ENCODE measurements at regions not wholly inside any gene's neighbourhood (a gene's known extent, or its start where the extent isn't known, plus 50 kb on each side); places are given as distances from the start of the nearest gene placed in this dataset.
"Not testable (repeated sequence)": the region's sequence is repeated elsewhere in the genome, so short reads cannot be mapped to it uniquely, and the experiment has no call there.

DNA sequence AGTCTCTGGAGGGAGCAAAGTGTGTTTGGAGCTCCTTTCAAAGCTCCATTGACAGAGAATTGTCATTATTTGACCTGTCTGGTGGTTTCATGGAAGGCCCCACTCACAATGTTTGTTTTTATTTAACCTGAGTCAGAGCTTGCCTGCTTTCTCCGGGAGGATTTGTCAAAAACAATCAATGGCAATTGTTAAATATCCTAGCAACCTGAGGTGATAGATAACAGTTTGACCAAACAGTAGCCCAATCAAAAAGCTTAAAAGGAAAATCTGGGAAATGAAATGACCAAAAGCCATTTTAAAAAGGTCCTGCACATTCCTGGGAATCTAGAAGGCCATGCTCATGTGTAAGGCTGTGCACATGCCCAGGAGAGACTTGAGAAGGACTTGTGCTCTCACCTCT lies 177.2 kb upstream of the POC5 start:
- peaks cover 13% of the 10 kb centered on the region for H3K9me3 ChIP-seq (ENCODE audit: control insufficient read depth, low read length)
- WGBS, 2 experiments (ENCODE audit: insufficient coverage in 2 of 2), result 88% methylated on average over 1 of the region's 1 CpG; no CpG with 5 or more reads in 1 of the 2 experiments
- no peaks in the 10 kb centered on the region for H3K36me3 ChIP-seq (ENCODE audit: control insufficient read depth, insufficient read depth, low read length)
- H3K4me1 ChIP-seq (ENCODE audit: control insufficient read depth, insufficient read depth, low read length, poor library complexity, severe bottlenecking), result no peaks in the 10 kb centered on the region
- no peak overlapping the region for H3K4me3 ChIP-seq (ENCODE audit: extremely low read depth, insufficient read depth, low read length, poor library complexity, severe bottlenecking)
- H3K27ac ChIP-seq (ENCODE audit: low read depth, low read length, severe bottlenecking), result no peak overlapping the region

- 86 to 100% methylated on average over 1 of the region's 1 CpG for WGBS, 2 experiments (ENCODE audit: insufficient coverage in 2 of 2)
- H3K27ac ChIP-seq (ENCODE audit: low read depth, low read length, severe bottlenecking), result no peak overlapping the region
- H3K36me3 ChIP-seq (ENCODE audit: control insufficient read depth, insufficient read depth, low read length), result no peaks in the 10 kb centered on the region
- H3K9me3 ChIP-seq (ENCODE audit: control insufficient read depth, low read length), result peaks cover 13% of the 10 kb centered on the region
- peaks cover 10% of the 10 kb centered on the region for H3K4me1 ChIP-seq (ENCODE audit: control insufficient read depth, insufficient read depth, low read length, poor library complexity, severe bottlenecking)
- H3K4me3 ChIP-seq (ENCODE audit: extremely low read depth, insufficient read depth, low read length, poor library complexity, severe bottlenecking), result no peak overlapping the region
Observed at GRCh38 chr5:75891736-75892135, 174.5 kb upstream of the POC5 start.

GRCh38 chr5:75891020-75891419 lies 173.8 kb upstream of the POC5 start:
- Histone ChIP-seq H3K9me3 (ENCODE audit: control insufficient read depth, low read length) (peaks cover 13% of the 10 kb centered on the region), H3K27ac (ENCODE audit: low read depth, low read length, severe bottlenecking) (no peak overlapping the region), H3K4me1 (ENCODE audit: control insufficient read depth, insufficient read depth, low read length, poor library complexity, severe bottlenecking) (peaks cover 14% of the 10 kb centered on the region), H3K36me3 (ENCODE audit: control insufficient read depth, insufficient read depth, low read length) (no peaks in the 10 kb centered on the region), H3K4me3 (ENCODE audit: extremely low read depth, insufficient read depth, low read length, poor library complexity, severe bottlenecking) (no peak overlapping the region)
- WGBS, 2 experiments (ENCODE audit: insufficient coverage in 2 of 2), result no CpG with 5 or more reads among the region's 1 CpG

DNA sequence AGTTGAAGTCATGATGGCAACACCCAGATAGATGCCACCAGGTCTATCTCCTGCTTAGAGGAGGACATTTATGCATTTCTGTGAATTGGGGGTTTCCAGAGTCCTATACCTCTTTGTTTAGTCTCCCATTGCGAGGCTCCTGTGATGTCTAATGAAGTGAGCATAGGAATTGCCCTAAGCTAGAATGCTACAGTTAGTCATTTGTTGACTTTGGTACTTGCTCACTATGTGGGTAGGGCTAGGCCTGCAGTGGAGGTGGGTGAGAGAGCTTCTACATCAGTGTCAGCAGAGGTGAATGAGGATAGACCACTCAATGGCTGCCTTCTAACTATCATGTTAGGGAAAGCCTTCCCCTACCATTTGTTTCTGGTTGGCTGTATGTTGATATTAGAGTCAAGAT lies 173.3 kb upstream of the POC5 start:
- 100% methylated on average over 1 of the region's 1 CpG for WGBS, 2 experiments (ENCODE audit: insufficient coverage in 2 of 2)
- peaks cover 17% of the 10 kb centered on the region for H3K4me1 ChIP-seq (ENCODE audit: control insufficient read depth, insufficient read depth, low read length, poor library complexity, severe bottlenecking)

GRCh38 chr5:75886706-75887105 lies 169.5 kb upstream of the POC5 start:
- no peak overlapping the region for H3K4me3 ChIP-seq (ENCODE audit: extremely low read depth, insufficient read depth, low read length, poor library complexity, severe bottlenecking)
- H3K9me3 ChIP-seq (ENCODE audit: control insufficient read depth, low read length), result no peaks in the 10 kb centered on the region
- peak overlapping the region; percentile 86 for H3K27ac ChIP-seq (ENCODE audit: low read depth, low read length, severe bottlenecking)
- peaks cover 18% of the 10 kb centered on the region for H3K4me1 ChIP-seq (ENCODE audit: control insufficient read depth, insufficient read depth, low read length, poor library complexity, severe bottlenecking)
- WGBS, 2 experiments (ENCODE audit: insufficient coverage in 2 of 2), result no CpG with 5 or more reads among the region's 2 CpGs
- H3K36me3 ChIP-seq (ENCODE audit: control insufficient read depth, insufficient read depth, low read length), result no peaks in the 10 kb centered on the region

More for the DNA sequence above, 173.3 kb upstream of the POC5 start:
- no peak overlapping the region for H3K4me3 ChIP-seq (ENCODE audit: extremely low read depth, insufficient read depth, low read length, poor library complexity, severe bottlenecking)
- H3K36me3 ChIP-seq (ENCODE audit: control insufficient read depth, insufficient read depth, low read length), result no peaks in the 10 kb centered on the region
- no peak overlapping the region for H3K27ac ChIP-seq (ENCODE audit: low read depth, low read length, severe bottlenecking)
- H3K9me3 ChIP-seq (ENCODE audit: control insufficient read depth, low read length), result peaks cover 11% of the 10 kb centered on the region

DNA sequence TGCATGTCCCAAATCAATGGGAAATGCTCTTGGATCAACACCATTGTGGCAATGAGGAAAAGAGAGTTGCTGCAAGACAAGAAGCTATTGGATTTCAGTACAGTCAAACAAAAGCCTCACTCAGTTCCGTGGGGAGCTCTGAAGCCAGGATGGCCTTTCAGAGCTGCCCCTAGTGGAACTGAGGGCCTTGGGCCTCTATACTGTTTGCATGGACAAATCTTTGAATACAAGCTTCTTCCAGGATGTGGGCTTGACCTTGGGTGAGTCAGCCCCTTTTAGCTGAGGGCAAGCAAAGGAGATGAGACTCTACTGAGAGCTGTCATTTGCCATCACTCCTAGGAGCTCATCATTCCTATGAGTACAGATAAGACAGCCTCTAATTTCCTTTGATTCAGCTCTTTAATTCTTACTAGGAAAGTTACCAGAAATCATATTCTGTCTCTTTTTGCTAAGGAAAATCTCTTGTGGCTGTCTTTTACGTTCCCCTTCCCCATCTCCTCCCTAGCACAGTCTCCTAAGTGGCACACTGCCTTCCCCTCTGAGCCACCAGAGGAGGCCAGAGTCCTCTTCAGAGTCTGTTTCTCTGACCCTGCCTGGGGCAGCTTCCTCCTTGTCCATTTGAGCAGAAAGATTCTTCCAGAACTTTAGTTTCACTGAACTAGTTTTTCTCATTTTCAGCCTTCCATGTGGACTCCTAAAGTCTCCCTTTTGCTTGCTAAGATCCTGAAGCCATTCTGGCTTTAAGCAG lies 168.8 kb upstream of the POC5 start:
- 49 to 68% methylated on average over 2 of the region's 2 CpGs for WGBS, 2 experiments (ENCODE audit: insufficient coverage in 2 of 2)
- Histone ChIP-seq H3K27ac (ENCODE audit: low read depth, low read length, severe bottlenecking) (peak overlapping the region; percentile 86), H3K4me1 (ENCODE audit: control insufficient read depth, insufficient read depth, low read length, poor library complexity, severe bottlenecking) (peaks cover 18% of the 10 kb centered on the region), H3K36me3 (ENCODE audit: control insufficient read depth, insufficient read depth, low read length) (no peaks in the 10 kb centered on the region), H3K9me3 (ENCODE audit: control insufficient read depth, low read length) (no peaks in the 10 kb centered on the region), H3K4me3 (ENCODE audit: extremely low read depth, insufficient read depth, low read length, poor library complexity, severe bottlenecking) (no peak overlapping the region)

DNA sequence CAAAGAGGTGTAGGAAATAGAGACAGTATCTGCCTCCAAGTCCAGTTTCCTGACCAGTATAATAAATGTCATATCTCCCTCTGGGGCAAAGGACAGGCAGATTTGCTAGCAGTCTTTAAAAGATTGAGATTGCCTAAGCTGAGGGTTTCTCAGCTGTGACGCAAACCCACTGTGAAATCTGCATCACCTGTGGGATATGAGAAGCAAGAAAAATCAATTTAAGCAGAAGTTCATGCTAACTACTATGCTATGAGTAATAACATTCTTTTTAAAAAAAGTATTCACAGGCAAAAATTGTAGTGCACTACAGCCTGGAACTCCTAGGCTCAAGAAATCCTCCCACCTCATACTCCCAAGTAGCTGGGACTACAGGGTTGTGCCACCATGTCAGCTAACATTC lies 168.1 kb upstream of the POC5 start:
- H3K4me3 ChIP-seq (ENCODE audit: extremely low read depth, insufficient read depth, low read length, poor library complexity, severe bottlenecking), result no peak overlapping the region
- peak overlapping the region; percentile 8 for H3K27ac ChIP-seq (ENCODE audit: low read depth, low read length, severe bottlenecking)
- no CpG with 5 or more reads among the region's 1 CpG for WGBS, 2 experiments (ENCODE audit: insufficient coverage in 2 of 2)
- H3K4me1 ChIP-seq (ENCODE audit: control insufficient read depth, insufficient read depth, low read length, poor library complexity, severe bottlenecking), result peaks cover 18% of the 10 kb centered on the region
- H3K9me3 ChIP-seq (ENCODE audit: control insufficient read depth, low read length), result no peaks in the 10 kb centered on the region
- no peaks in the 10 kb centered on the region for H3K36me3 ChIP-seq (ENCODE audit: control insufficient read depth, insufficient read depth, low read length)

DNA sequence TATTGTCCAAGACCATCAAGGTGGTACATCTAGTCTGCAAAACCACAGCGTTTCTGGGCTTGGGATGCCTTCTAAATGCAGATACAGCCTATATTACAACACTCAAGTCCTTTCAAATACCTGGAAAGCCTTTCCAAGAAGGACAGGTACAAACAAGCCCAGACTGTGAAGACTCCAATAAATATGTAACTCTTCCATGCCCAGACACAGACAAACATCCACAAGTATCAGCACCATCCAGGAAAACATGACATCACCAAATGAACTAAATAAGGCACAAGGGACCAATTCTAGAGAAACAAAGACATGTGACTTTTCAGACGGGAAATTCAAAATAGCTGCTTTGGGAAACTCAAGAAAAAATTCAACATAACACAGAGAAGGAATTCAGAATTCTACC lies 152.7 kb upstream of the POC5 start:
- Histone ChIP-seq H3K4me3 (ENCODE audit: extremely low read depth, insufficient read depth, low read length, poor library complexity, severe bottlenecking) (no peak overlapping the region), H3K9me3 (ENCODE audit: control insufficient read depth, low read length) (no peaks in the 10 kb centered on the region), H3K36me3 (ENCODE audit: control insufficient read depth, insufficient read depth, low read length) (no peaks in the 10 kb centered on the region), H3K27ac (ENCODE audit: low read depth, low read length, severe bottlenecking) (no peak overlapping the region), H3K4me1 (ENCODE audit: control insufficient read depth, insufficient read depth, low read length, poor library complexity, severe bottlenecking) (no peaks in the 10 kb centered on the region)
- WGBS, 2 experiments (ENCODE audit: insufficient coverage in 2 of 2), result 78% methylated on average over 1 of the region's 2 CpGs; no CpG with 5 or more reads in 1 of the 2 experiments

DNA sequence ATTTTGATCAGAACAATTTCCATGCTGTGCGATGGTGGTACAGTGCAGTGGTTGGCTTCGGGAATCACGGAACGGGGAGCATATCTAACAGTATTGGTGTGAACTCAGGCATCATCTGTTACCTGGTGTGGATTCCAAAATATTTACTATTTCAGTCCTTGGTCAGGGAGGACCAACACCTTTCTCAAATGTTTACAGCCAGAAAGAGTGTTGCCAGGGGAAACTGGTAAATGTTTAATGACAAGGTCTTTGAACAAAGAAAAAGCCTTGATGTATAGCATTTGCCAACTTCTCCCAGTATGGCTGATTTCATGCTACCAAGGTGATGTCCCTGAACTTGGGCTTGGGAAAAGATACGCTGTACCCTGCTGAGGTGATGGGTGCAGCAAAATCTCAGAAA lies 145.6 kb upstream of the POC5 start:
- Histone ChIP-seq H3K4me1 (ENCODE audit: control insufficient read depth, insufficient read depth, low read length, poor library complexity, severe bottlenecking) (no peaks in the 10 kb centered on the region), H3K27ac (ENCODE audit: low read depth, low read length, severe bottlenecking) (no peak overlapping the region), H3K9me3 (ENCODE audit: control insufficient read depth, low read length) (no peaks in the 10 kb centered on the region), H3K36me3 (ENCODE audit: control insufficient read depth, insufficient read depth, low read length) (no peaks in the 10 kb centered on the region), H3K4me3 (ENCODE audit: extremely low read depth, insufficient read depth, low read length, poor library complexity, severe bottlenecking) (no peak overlapping the region)
- WGBS, 2 experiments (ENCODE audit: insufficient coverage in 2 of 2), result 91 to 96% methylated on average over 2 to 5 of the region's 5 CpGs

DNA sequence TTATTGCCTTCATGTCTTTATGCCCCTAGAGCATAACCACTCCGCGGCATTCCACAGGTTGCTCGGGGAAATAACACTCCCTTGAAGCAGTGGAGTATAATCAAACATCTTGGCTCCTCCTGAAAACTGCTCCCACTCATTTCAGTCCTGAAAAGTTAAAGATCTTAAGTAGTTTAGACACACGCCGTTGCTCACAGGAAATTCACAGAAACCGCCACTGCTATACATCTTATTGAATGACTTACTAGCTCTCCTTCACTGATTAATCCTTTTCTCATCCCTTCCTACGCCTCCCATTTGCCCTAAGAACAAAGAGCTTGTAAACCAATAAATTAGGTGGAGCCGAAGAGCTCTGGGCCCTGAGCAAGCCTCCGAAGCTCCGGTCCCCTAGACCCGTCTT lies 142.4 kb upstream of the POC5 start:
- H3K27ac ChIP-seq (ENCODE audit: low read depth, low read length, severe bottlenecking); H3K4me1 ChIP-seq (ENCODE audit: control insufficient read depth, insufficient read depth, low read length, poor library complexity, severe bottlenecking); H3K36me3 ChIP-seq (ENCODE audit: control insufficient read depth, insufficient read depth, low read length); H3K9me3 ChIP-seq (ENCODE audit: control insufficient read depth, low read length); H3K4me3 ChIP-seq (ENCODE audit: extremely low read depth, insufficient read depth, low read length, poor library complexity, severe bottlenecking): not testable (repeated sequence)
- WGBS, 2 experiments (ENCODE audit: insufficient coverage in 2 of 2), result 79 to 84% methylated on average over 9 of the region's 11 CpGs

DNA sequence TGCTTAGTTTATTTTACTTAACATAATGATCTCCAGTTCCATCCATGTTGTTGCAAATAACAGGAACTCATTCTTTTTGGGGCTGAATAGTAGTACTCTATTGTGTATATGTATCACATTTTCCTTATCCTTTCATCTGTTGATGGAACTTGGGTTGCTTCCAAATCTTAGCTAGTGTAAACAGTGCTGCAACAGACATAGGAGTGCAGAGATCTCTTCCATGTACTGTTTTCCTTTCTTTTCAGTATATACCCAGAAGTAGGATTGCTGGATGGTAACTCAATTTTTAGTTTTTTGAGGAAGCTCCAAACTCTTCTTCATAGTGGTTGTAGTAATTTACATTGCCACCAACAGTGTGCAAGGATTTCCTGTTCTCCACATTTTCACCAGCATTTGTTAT lies 138.8 kb upstream of the POC5 start:
- Histone ChIP-seq H3K4me3 (ENCODE audit: extremely low read depth, insufficient read depth, low read length, poor library complexity, severe bottlenecking) (no peak overlapping the region), H3K4me1 (ENCODE audit: control insufficient read depth, insufficient read depth, low read length, poor library complexity, severe bottlenecking) (no peaks in the 10 kb centered on the region), H3K9me3 (ENCODE audit: control insufficient read depth, low read length) (no peaks in the 10 kb centered on the region)

More for the DNA sequence above, 138.8 kb upstream of the POC5 start:
- Histone ChIP-seq H3K36me3 (ENCODE audit: control insufficient read depth, insufficient read depth, low read length) (no peaks in the 10 kb centered on the region), H3K27ac (ENCODE audit: low read depth, low read length, severe bottlenecking) (no peak overlapping the region)
